ENCODE measurements at regions not wholly inside any gene's neighbourhood (a gene's known extent, or its start where the extent isn't known, plus 50 kb on each side); places are given as distances from the start of the nearest gene placed in this dataset.

Small RNA genes in the stretch of these regions (small RNA-seq; reads per million reads assigned to genes)
- 0 reads per million in 6 experiments for gene RNU6-1270P

Measured in A549 (cell line).